Peyer's patch (tissue), 4 donors: ENCODE measurements at regions not wholly inside any gene's neighbourhood (a gene's known extent, or its start where the extent isn't known, plus 50 kb on each side); places are given as distances from the start of the nearest gene placed in this dataset.

ENCODE experiments used
- POLR2A ChIP-seq, 2 donors: fragments of 450-650 bp; IDR thresholded peaks; one replicate each; pipeline ENCODE4 v1.5.1; 2017; ENCODE audit warnings: antibody characterized with exemption in 2 of 2, mild to moderate bottlenecking in 2 of 2, moderate library complexity in 2 of 2
- TF ChIP-seq, protein P1 (sequence below), 6 experiments: fragments of 450-650 bp in 4 of 6; fragments of 200-600 bp in 2 of 6; sonication (generic) in 1 of 6; IDR thresholded peaks; one replicate each; pipeline ENCODE4 v1.5.1; 2017 to 2019; ENCODE audit warnings: antibody characterized with exemption in 6 of 6, mild to moderate bottlenecking in 3 of 6, moderate library complexity in 1 of 6

GRCh38 chr14:85466678-85467077 is 63.3 kb upstream of the FLRT2 start:
- TF ChIP-seq, protein P1, sequence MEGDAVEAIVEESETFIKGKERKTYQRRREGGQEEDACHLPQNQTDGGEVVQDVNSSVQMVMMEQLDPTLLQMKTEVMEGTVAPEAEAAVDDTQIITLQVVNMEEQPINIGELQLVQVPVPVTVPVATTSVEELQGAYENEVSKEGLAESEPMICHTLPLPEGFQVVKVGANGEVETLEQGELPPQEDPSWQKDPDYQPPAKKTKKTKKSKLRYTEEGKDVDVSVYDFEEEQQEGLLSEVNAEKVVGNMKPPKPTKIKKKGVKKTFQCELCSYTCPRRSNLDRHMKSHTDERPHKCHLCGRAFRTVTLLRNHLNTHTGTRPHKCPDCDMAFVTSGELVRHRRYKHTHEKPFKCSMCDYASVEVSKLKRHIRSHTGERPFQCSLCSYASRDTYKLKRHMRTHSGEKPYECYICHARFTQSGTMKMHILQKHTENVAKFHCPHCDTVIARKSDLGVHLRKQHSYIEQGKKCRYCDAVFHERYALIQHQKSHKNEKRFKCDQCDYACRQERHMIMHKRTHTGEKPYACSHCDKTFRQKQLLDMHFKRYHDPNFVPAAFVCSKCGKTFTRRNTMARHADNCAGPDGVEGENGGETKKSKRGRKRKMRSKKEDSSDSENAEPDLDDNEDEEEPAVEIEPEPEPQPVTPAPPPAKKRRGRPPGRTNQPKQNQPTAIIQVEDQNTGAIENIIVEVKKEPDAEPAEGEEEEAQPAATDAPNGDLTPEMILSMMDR (IDR thresholded peaks at IDR 0.05): no peak
- no peak for TF ChIP-seq POLR2A (IDR thresholded peaks at IDR 0.05)
